Heart left ventricle (tissue), 16 donors: ENCODE measurements at regions not wholly inside any gene's neighbourhood (a gene's known extent, or its start where the extent isn't known, plus 50 kb on each side); places are given as distances from the start of the nearest gene placed in this dataset.

Experiments used
- ATAC-seq, 4 donors: fragments of 200-7000 bp; cut with Tn5 transposase; one replicate each; pipeline ENCODE4 v1.9.1; 2020 to 2022; ENCODE audit warnings: moderate library complexity in 4 of 4, mild to moderate bottlenecking in 3 of 4, moderate number of reproducible peaks in 1 of 4
- DNase-seq, 5 donors: peaks; one replicate each; pipeline ENCODE4 v3.0.0-alpha.2; 2020
- H3K27ac ChIP-seq, 12 donors: fragments of 200-600 bp; sonication (generic) in 4 of 12; one replicate each; pipeline versions ENCODE4 v1.5.0 to v1.8.0; 2016 to 2022; ENCODE audit warnings: mild to moderate bottlenecking in 2 of 12
- H3K27me3 ChIP-seq, 9 donors: fragments of 200-600 bp; sonication (generic) in 2 of 9; one replicate each; pipeline versions ENCODE4 v1.5.1 to v1.8.0; 2016 to 2022; ENCODE audit warnings: mild to moderate bottlenecking in 3 of 9
- H3K36me3 ChIP-seq, 9 donors: fragments of 200-600 bp; sonication (generic) in 2 of 9; one replicate each; pipeline versions ENCODE4 v1.5.0 to v1.8.0; 2018 to 2022; ENCODE audit warnings: mild to moderate bottlenecking in 2 of 9
- H3K4me1 ChIP-seq, 12 donors: fragments of 200-600 bp; sonication (generic) in 4 of 12; one replicate each; pipeline versions ENCODE4 v1.5.0 to v1.8.0; 2016 to 2022; ENCODE audit warnings: mild to moderate bottlenecking in 3 of 12
- H3K4me3 ChIP-seq, 12 donors: fragments of 200-600 bp; sonication (generic) in 4 of 12; one replicate each; pipeline versions ENCODE4 v1.5.0 to v1.8.0; 2017 to 2022; ENCODE audit warnings: mild to moderate bottlenecking in 9 of 12, moderate library complexity in 4 of 12
- H3K9me3 ChIP-seq, 12 donors: fragments of 200-600 bp; sonication (generic) in 4 of 12; one replicate each; pipeline versions ENCODE4 v1.5.0 to v1.8.0; 2016 to 2022; ENCODE audit warnings: mild to moderate bottlenecking in 1 of 12
- POLR2A ChIP-seq, 2 donors: fragments of 450-650 bp; IDR thresholded peaks; one replicate each; pipeline ENCODE4 v1.6.1; 2017; ENCODE audit warnings: antibody characterized with exemption in 2 of 2, mild to moderate bottlenecking in 2 of 2, moderate library complexity in 2 of 2
- WGBS, 4 donors: extraction: QIAGEN DNeasy Blood & Tissue Kit in 2 of 4; methylation state at CpG; one replicate each; pipeline versions ENCODE4 v1.1.5 to v1.1.7; 2013 to 2018; 5-methylcytosine and 5-hydroxymethylcytosine counted together
- intact Hi-C, 10 donors: fragments of 100-400 bp; cut with DNase I; formaldehyde crosslinking; loops; one replicate each; pipeline versions ENCODE4 v1.11.1 to v1.14.2; 2022
- TF ChIP-seq, protein P1 (sequence below), 12 donors: fragments of 200-600 bp; sonication (generic) in 4 of 12; IDR thresholded peaks; one replicate each; pipeline versions ENCODE4 v1.5.0 to v1.8.0; 2018 to 2022; ENCODE audit warnings: antibody characterized with exemption in 12 of 12, mild to moderate bottlenecking in 5 of 12
- donor health status: ischemic (EF 13 %, LVEDD 7.1; RV severe dilation, severe dysfunction).
- donor health status: healthy with polysubstance abuse.
- donor health status: DM: no; HTN: yes; CAD: no.
- donor health status: DM: no; HTN: no; CAD: no.
- donor health status: ischemic (EF 25% LVEDD 6.9; RV normal size, moderate dysfunction).
- donor health status: ischemic (EF 25% LVEDD 5.7; RV mildly dilated, moderate dysfunction).
- donor health status: healthy.
- donor health status: DM: yes; HTN: yes; CAD: no.
- donor health status: ischemic (EF 35%, LVEDD 5.7; RV mildly dilated, moderate dysfunction).
- donor health status: nonischemic (EF 11% LVEDD 7.7; RV severe dilation, severe dysfunction).
- donor health status: DM: yes; HTN: yes; CAD: no.
- donor health status: PGD.
- donor health status: ischemic (EF 29% LVEDD 5.4; RV normal size, mild dysfunction).
- donor health status: nonischemic (EF 23%, LVEDD 6.1; RV moderate dilation, normal function).

DNA sequence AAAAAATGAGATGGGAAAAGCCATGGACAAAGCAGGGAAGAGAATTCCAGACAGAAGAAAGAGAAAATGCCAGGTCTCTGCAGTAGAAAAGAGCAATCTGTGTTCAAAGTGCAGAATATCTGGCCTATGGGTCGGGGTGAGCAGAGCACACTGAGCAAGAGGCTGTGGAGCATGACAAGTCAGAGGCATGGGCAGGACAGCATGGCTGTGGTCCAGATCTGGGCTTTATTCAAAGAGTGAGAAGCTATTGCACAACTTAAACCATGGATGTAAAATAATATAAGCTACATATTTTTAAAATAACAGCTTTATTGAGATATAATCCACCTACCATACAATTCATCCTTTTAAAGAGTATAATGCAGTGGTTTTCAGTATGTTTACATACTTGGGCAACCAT, 133.1 kb upstream of the SPDL1 start:
- H3K4me1 ChIP-seq, result no peaks in the 10 kb centered on the region
- intact Hi-C loops, result no loop called here
- no peaks in the 10 kb centered on the region for H3K27me3 ChIP-seq
- ATAC-seq (no peak), DNase-seq (no peak)
- no peak overlapping the region for H3K27ac ChIP-seq
- 40 to 68% (median 51%) methylated on average over 1 of the region's 1 CpG for WGBS, 4 donors
- no peaks in the 10 kb centered on the region for H3K36me3 ChIP-seq
- peaks cover 0 to 4% (median 0%) of the 10 kb centered on the region in 12 donors for H3K9me3 ChIP-seq
- TF ChIP-seq POLR2A (IDR thresholded peaks at IDR 0.05), result no peak
- TF ChIP-seq, protein P1, sequence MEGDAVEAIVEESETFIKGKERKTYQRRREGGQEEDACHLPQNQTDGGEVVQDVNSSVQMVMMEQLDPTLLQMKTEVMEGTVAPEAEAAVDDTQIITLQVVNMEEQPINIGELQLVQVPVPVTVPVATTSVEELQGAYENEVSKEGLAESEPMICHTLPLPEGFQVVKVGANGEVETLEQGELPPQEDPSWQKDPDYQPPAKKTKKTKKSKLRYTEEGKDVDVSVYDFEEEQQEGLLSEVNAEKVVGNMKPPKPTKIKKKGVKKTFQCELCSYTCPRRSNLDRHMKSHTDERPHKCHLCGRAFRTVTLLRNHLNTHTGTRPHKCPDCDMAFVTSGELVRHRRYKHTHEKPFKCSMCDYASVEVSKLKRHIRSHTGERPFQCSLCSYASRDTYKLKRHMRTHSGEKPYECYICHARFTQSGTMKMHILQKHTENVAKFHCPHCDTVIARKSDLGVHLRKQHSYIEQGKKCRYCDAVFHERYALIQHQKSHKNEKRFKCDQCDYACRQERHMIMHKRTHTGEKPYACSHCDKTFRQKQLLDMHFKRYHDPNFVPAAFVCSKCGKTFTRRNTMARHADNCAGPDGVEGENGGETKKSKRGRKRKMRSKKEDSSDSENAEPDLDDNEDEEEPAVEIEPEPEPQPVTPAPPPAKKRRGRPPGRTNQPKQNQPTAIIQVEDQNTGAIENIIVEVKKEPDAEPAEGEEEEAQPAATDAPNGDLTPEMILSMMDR (IDR thresholded peaks at IDR 0.05), result no peak
- H3K4me3 ChIP-seq, result no peak overlapping the region

DNA sequence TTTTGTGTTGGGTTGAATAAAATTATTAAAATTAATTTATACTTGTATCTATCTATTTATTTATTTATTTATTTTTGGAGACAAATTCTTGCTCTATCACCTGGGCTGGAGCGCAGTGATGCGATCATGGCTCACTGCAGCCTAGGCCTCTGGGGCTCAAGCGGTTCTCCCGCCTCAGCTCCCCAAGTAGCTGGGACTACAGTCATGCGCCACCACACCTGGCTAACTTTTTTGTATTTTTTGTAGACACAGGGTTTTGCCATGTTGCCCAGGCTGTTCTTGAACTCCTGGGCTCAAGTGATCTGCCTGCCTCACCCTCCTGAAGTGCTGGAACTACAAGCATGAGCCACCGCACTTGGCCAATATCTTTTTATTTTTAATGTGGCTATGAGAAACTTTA, 134.7 kb upstream of the SPDL1 start:
- TF ChIP-seq, protein P1 (IDR thresholded peaks at IDR 0.05), result no peak
- no peak for TF ChIP-seq POLR2A (IDR thresholded peaks at IDR 0.05)
- 93 to 98% (median 96%) methylated on average over 6 of the region's 6 CpGs for WGBS, 4 donors

GRCh38 chr5:169445191-169445590, 138.4 kb upstream of the SPDL1 start:
- Histone ChIP-seq H3K9me3 (no peaks in the 10 kb centered on the region), H3K4me3 (no peak overlapping the region), H3K36me3 (no peaks in the 10 kb centered on the region), H3K4me1 (peaks cover 0 to 19% (median 9%) of the 10 kb centered on the region in 12 donors), H3K27ac (no peak overlapping the region), H3K27me3 (no peaks in the 10 kb centered on the region)
- WGBS, 4 donors, result 50 to 95% (median 78%) methylated on average over 2 of the region's 2 CpGs
- intact Hi-C loops, result no loop called here
- no peak for DNase-seq
- no peak for TF ChIP-seq POLR2A (IDR thresholded peaks at IDR 0.05)
- TF ChIP-seq, protein P1 (IDR thresholded peaks at IDR 0.05), result no peak
- ATAC-seq, result no peak

More for the DNA sequence above, 134.7 kb upstream of the SPDL1 start:
- intact Hi-C loops, result no loop called here
- DNase-seq (no peak), ATAC-seq (no peak)
- Histone ChIP-seq H3K9me3 (no peaks in the 10 kb centered on the region), H3K27me3 (no peaks in the 10 kb centered on the region), H3K27ac (no peak overlapping the region), H3K4me1 (no peaks in the 10 kb centered on the region), H3K4me3 (no peak overlapping the region), H3K36me3 (no peaks in the 10 kb centered on the region)

GRCh38 chr5:169442913-169443784, 140.4 kb upstream of the SPDL1 start:
- no peak overlapping the region for H3K4me3 ChIP-seq
- no peak overlapping the region for H3K27ac ChIP-seq

More at GRCh38 chr5:169442913-169443784, 140.4 kb upstream of the SPDL1 start:
- 35 to 39% (median 38%) methylated on average over 9 of the region's 9 CpGs for WGBS, 4 donors
- H3K9me3 ChIP-seq, result no peaks in the 10 kb centered on the region
- intact Hi-C loops, result no loop called here
- H3K36me3 ChIP-seq, result no peaks in the 10 kb centered on the region
- H3K27me3 ChIP-seq, result peaks cover 0 to 1% (median 0%) of the 10 kb centered on the region in 9 donors
- ATAC-seq (no peak), DNase-seq (no peak)
- no peak for TF ChIP-seq POLR2A (IDR thresholded peaks at IDR 0.05)
- TF ChIP-seq, protein P1 (IDR thresholded peaks at IDR 0.05), result no peak
- peaks cover 0 to 19% (median 9%) of the 10 kb centered on the region in 12 donors for H3K4me1 ChIP-seq
